ENCODE measurements at regions not wholly inside any gene's neighbourhood (a gene's known extent, or its start where the extent isn't known, plus 50 kb on each side); places are given as distances from the start of the nearest gene placed in this dataset.

DNA sequence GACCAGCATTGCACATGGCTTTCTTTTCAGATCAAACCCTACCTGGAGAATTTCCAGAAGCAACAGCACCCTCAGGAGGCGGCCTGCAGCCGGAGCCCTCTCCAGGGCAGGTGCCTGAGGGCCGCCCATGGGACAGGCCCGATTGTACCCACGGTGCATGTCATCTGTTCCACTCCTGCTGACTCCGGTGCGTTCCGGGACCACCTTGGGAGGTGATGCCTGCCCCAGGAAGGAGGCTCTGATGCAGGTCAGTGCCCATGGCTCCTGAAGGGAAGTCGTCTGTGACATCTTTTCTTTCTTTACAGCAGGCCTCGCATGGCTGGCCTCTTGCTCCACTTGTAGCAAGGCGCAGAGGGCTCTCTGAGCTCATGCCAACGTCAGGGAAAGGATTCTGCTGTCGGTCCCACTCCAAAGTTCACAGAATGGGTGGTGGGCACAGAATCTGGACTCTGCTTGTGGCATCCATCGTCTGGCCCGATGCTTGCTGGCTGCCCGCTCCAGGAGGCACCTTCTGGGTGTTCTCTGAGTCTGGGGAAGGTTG is 160.7 kb upstream of the RTL1 start:
- no peaks in the 10 kb centered on the region for H3K79me2 ChIP-seq (ENCODE audit: insufficient read depth)
- H3F3A ChIP-seq (replicated peaks; ENCODE audit: insufficient read depth) = no peaks in the 10 kb centered on the region
- H3K9me2 ChIP-seq = no peaks in the 10 kb centered on the region
- no peak overlapping the region for H3K4me2 ChIP-seq
- CTCF ChIA-PET = interaction anchor here (1.0 kb wide), 1 partner anchor 11 kb away, joined by 3 read pairs; no protein-coding TSS in a partner anchor
- H4K20me1 ChIP-seq (ENCODE audit: insufficient read depth) = no peaks in the 10 kb centered on the region
- no peak overlapping the region for H3K9ac ChIP-seq
- TF ChIP-seq YY1 (IDR thresholded peaks at IDR 0.05; ENCODE audit: low read depth) (no peak), GABPA (IDR thresholded peaks at IDR 0.05; ENCODE audit: low read depth) (no peak), RCOR1 (IDR thresholded peaks at IDR 0.05; ENCODE audit: low read length) (no peak), JUND (IDR thresholded peaks at IDR 0.05) (no peak), RFX5 (IDR thresholded peaks at IDR 0.05; ENCODE audit: low read length) (no peak), CTCF (IDR thresholded peaks at IDR 0.05) (no peak), GATA2 (CRISPR knock-in tag; IDR thresholded peaks at IDR 0.05) (no peak), USF1 (IDR thresholded peaks at IDR 0.05; ENCODE audit: borderline replicate concordance, low read depth) (no peak), FOXM1 (IDR thresholded peaks at IDR 0.05; ENCODE audit: low read depth) (no peak)
- TF ChIP-seq, protein P1, sequence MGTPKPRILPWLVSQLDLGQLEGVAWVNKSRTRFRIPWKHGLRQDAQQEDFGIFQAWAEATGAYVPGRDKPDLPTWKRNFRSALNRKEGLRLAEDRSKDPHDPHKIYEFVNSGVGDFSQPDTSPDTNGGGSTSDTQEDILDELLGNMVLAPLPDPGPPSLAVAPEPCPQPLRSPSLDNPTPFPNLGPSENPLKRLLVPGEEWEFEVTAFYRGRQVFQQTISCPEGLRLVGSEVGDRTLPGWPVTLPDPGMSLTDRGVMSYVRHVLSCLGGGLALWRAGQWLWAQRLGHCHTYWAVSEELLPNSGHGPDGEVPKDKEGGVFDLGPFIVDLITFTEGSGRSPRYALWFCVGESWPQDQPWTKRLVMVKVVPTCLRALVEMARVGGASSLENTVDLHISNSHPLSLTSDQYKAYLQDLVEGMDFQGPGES (IDR thresholded peaks at IDR 0.05; ENCODE audit: low read depth, low read length) = no peak
- TF ChIP-seq, protein P2, sequence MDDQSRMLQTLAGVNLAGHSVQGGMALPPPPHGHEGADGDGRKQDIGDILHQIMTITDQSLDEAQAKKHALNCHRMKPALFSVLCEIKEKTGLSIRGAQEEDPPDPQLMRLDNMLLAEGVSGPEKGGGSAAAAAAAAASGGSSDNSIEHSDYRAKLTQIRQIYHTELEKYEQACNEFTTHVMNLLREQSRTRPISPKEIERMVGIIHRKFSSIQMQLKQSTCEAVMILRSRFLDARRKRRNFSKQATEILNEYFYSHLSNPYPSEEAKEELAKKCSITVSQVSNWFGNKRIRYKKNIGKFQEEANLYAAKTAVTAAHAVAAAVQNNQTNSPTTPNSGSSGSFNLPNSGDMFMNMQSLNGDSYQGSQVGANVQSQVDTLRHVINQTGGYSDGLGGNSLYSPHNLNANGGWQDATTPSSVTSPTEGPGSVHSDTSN (IDR thresholded peaks at IDR 0.05) = no peak
- TF ChIP-seq, protein P3, sequence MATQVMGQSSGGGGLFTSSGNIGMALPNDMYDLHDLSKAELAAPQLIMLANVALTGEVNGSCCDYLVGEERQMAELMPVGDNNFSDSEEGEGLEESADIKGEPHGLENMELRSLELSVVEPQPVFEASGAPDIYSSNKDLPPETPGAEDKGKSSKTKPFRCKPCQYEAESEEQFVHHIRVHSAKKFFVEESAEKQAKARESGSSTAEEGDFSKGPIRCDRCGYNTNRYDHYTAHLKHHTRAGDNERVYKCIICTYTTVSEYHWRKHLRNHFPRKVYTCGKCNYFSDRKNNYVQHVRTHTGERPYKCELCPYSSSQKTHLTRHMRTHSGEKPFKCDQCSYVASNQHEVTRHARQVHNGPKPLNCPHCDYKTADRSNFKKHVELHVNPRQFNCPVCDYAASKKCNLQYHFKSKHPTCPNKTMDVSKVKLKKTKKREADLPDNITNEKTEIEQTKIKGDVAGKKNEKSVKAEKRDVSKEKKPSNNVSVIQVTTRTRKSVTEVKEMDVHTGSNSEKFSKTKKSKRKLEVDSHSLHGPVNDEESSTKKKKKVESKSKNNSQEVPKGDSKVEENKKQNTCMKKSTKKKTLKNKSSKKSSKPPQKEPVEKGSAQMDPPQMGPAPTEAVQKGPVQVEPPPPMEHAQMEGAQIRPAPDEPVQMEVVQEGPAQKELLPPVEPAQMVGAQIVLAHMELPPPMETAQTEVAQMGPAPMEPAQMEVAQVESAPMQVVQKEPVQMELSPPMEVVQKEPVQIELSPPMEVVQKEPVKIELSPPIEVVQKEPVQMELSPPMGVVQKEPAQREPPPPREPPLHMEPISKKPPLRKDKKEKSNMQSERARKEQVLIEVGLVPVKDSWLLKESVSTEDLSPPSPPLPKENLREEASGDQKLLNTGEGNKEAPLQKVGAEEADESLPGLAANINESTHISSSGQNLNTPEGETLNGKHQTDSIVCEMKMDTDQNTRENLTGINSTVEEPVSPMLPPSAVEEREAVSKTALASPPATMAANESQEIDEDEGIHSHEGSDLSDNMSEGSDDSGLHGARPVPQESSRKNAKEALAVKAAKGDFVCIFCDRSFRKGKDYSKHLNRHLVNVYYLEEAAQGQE (IDR thresholded peaks at IDR 0.05; ENCODE audit: low read depth, low read length) = no peak
- H2AFZ ChIP-seq (ENCODE audit: low read depth) = no peak overlapping the region
- no peaks in the 10 kb centered on the region for H3K27me3 ChIP-seq (ENCODE audit: insufficient read depth)
- H3K27ac ChIP-seq (ENCODE audit: low read depth in 2 of 2, low read length in 1 of 2) = no peak overlapping the region
- H3K9me3 ChIP-seq = no peaks in the 10 kb centered on the region
- H3K4me3 ChIP-seq (ENCODE audit: low read depth in 2 of 2, low read length in 1 of 2) = no peak overlapping the region
- no peaks in the 10 kb centered on the region for H3K36me3 ChIP-seq (replicated peaks in 1 of 2; ENCODE audit: control insufficient read depth in 1 of 2, insufficient read depth in 2 of 2, low read length in 1 of 2)
- no peak for DNase-seq
- WGBS (ENCODE audit: low lambda C conversion rate) = 72% methylated on average over 9 of the region's 16 CpGs
- POLR2A ChIA-PET = no interaction called here
- peaks cover 0 to 5% of the 10 kb centered on the region in 2 experiments; a peak in 1 of 4 replicates for H3K4me1 ChIP-seq (ENCODE audit: control insufficient read depth in 1 of 2, insufficient read depth in 2 of 2, low read depth in 1 of 2, low read length in 1 of 2)

Data from SK-N-SH (cell line).